NCI-H82 (cell line): ENCODE measurements at regions not wholly inside any gene's neighbourhood (a gene's known extent, or its start where the extent isn't known, plus 50 kb on each side); places are given as distances from the start of the nearest gene placed in this dataset.
"Not testable (repeated sequence)": the region's sequence is repeated elsewhere in the genome, so short reads cannot be mapped to it uniquely, and the experiment has no call there.

Experiments
- DNase-seq: peaks from one replicate; lab custom pipeline; 2025; lab: John Stamatoyannopoulos, UW

DNA sequence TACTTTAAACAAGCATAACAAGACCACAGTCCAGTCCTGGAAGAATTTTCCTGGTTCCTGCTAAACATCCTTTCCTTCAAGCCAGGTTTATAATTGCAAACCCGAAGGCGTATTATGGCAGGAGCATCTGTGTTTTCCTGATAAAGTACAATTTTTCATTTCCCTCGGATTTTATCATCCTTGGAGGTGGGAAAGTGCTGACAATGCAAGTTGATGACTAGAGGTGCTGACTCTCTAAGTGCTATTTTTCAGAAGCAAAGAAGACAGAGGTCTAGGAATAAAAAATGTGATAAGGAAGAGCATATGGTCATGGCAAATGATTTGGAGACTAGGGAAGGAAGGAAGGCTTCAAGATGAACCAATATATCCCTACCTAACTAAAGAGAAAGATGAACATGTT is 703.2 kb upstream of the LRRN3 start:
- no peak for DNase-seq

DNA sequence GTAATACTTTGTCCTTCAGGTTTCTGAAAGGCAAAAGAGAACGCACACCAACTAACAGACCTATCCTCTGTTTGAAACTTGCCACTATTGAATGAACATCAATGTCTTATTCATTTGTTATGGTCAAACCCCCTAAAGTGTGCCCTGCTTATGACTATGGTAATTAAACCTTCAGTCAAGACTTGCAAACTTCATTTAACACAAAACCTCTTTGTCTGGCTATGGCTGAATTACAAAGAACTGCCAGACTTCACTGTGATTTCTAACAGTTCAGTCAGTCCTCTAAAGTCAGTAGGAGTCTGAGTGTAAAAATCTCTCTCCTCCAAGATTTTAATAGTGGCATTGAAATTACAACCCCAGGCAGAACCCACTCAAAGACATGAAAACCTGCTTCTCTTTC is 702.5 kb upstream of the LRRN3 start:
- no peak for DNase-seq

DNA sequence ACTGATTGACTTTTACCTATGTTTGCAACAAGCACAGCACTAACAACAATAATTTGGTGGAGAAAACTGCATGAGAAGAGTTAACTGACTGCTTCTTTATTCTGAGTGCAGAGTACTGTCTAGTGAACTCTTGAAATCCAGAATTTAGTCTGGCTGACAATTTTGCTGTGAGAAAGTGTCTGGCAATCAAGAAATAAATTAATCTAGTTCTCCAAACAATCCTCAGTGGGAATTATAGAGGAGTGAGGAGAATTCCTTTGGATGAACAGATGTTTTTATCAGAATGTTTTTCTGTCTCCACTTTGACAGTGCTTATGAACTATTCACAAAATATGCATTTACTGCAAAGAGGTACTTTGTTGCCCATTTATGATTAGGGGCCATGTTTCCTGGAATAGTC is 694.9 kb upstream of the LRRN3 start:
- no peak for DNase-seq

DNA sequence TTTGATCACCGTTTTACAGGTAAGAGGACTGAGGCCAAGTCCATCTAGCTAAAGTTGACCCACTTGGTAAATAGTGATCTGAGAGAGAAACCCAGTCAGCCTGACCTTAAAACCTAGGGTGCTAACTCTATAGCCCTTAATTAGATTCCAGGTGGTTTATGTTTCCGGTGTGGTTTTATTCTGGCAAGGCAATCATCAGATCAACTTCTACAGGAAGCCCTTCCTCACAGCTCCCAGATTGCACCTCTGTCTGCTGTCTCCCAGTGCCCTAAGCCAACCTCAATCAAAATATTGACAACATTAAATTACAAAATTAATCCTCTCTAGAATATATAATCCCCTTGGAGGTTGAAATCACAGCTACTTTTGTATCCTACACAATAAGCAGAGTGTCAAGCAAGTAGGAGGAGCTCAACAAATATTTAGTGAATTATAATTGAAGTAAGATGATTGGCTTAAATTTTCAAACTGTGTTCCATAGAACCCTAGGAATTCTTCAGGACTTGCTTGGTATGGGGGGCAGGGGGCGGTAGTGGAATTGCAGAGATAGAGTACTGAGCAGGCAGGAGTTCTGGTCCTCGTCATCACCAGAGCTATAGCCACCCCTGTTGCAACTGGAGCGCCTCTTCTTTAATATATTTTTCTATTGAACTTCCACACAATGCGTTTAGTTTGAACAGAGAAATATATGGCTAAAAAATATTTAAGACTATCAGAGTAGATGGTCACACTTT is 692.8 kb upstream of the LRRN3 start:
- peak; percentile 70 for DNase-seq

DNA sequence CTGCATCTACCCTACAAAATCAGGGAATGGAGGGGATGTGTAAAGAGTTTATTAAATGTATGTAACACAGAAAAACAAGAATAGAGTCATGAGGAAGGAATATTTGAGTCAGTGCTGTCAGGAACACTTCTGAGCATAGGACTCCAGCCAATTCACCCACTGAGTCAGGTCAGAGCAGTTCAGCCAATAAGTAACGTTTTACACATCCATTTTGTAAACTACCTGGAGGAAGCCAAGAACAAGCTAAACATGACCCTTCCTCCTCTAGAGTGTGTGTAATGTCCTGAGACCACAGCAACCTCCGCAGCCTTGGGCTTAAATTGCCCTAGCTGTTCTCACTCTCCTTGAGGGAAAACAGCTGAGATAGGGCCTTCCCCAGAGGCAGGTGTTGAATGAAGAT is 691.5 kb upstream of the LRRN3 start:
- no peak for DNase-seq

DNA sequence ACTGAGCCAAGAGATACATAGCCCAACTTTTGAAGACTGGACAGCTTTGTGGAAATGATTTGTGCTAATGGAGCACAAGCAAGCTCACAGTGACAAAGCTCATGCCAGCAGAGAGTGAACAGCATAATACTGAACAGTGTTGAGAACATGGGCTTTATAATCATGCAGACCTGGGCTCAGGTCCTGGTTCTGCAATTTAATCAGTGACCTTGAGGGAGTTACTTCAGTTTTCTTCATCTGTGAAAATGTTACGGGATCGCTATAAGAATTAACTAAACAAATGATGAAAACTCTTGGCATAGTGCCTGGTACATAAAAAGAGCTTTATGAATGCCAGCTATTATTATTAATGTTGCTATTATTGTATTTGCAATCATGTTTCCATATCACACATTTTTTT is 690.5 kb upstream of the LRRN3 start:
- no peak for DNase-seq

DNA sequence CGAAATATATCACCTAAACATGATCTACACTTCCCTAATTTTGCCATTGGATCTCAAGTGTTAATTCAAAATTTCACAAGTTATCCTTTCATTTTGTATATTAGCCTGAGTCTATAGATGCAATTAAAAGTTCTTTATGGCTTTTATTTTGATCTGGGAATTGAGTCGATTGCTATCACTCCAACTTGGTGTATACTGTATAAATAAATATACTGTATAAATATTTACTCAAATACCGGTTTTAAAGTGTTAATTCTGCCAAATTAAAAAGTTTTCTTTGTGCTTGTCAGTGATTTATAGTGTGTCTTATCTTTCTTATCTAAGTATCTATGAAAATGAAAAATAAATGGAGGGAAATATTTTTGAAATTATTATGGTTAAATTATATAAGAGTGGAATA is 683.7 kb upstream of the LRRN3 start:
- DNase-seq = no peak

DNA sequence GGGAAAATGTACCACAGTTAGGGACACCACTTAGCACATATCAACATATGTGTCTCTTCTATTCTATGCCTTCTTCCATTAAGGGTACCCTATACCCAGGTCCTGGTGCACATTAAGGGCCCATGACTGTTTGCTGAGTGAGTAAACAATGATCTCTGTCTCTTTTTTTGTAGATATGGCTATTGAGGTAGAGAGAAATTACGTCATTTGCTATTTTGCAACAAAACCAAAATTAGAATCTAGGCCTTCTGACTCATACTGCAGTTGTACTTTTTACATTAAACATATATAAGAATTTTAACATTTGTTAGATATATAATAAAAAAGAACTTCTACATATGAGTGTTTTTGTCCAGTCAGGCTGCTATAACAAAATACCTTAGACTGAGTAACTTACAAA is 683.2 kb upstream of the LRRN3 start:
- DNase-seq = no peak

DNA sequence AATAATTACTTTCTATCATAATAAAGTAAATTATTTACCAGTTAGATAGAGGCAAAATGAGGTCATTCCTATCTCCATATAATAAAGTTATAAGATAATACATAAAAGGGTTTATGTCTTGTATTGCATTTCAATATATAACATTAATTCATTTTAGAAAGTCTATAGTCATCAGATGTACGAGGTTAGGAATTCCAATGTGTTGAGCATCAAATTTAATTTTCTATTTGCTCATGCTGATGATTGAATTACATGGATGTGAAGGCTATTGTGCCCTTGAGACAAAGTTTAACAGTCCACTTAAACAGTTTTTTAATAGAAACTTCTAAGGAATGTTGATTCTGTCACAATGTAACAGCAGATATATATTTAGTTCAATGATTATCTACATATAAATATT is 678.3 kb upstream of the LRRN3 start:
- DNase-seq = no peak

DNA sequence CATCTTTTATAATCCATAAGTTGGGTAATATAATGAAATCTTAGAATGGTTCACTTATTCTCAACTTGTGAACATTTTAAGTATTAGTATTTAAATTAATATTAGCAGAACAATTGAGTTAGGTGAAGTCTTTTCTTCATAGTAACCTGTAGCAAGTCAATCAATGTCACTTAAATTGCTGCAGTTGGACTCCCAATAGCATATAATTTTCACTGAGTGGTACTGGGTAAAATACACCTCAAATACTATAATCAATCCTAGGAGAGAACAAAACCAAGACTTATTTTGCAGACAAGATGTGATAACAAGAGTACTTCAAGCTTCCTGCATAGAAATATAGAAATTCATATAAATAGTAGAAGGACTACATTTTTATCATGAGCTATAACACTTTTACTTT is 677.9 kb upstream of the LRRN3 start:
- no peak for DNase-seq

DNA sequence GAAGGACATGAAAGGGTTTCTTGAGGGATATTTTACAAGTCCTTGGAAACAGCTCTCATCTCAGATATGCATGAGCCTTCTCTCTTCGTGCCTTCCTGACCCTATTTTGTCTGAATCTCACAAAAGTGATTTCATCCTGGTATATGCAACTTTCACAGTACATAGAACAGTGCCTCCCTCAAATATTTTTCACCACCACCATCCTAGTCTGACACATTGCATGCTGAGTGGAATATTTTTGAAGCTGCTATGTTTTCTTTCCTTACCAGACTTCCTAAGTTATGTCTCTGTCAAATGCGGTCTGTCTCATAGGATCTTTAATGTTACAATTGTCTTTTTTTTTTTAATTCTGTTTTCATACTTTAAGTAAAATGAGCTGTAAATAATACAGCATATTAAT is 673.3 kb upstream of the LRRN3 start:
- no peak for DNase-seq

DNA sequence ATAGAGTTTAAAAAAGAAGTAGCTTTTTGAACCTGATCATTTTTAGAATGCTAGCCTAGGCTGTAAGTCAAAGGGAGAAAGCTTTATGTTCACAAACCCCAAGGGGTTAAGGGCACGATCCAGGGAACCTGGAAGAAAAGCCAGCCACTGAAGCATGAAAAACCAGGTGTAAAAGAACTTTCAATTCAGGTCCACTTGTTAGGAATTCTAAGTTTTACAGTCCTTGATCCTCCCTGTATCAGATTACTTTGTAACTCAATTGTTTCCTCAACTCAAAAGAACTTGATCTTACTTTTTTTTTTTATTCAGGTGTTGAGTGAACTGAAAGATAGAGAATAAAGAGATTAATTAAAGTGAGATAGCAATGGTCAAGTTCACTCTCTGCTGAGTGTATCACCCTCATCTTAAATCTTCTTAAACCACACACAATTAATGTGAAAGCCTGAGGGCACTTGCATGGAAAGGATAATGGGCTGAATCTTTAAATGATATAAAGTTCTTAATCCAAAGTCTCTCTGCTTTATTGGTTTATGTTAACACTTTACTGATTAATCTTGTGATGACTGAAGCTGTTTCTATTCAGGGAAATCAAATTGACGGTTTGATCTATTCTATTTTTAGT is 672.2 kb upstream of the LRRN3 start:
- peak; percentile 93 for DNase-seq

DNA sequence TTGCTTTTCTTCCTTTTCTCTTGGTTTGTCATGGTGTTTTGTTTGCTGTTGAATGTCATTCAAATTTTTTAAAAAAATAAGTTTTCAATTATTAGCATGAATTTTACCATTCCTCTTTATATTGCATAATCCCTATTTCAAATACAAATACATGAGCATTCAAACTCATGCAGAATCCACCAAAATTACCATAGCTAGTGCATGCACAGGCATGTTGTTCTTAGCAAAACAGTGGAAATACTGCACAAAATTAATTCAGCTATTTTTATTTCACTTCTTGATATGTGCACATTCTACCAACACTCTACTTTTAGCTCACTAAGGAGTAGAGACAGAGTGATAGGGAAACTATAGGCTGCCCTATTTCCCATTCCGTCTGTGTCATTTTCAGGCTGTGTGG is 670.1 kb upstream of the LRRN3 start:
- DNase-seq = no peak

DNA sequence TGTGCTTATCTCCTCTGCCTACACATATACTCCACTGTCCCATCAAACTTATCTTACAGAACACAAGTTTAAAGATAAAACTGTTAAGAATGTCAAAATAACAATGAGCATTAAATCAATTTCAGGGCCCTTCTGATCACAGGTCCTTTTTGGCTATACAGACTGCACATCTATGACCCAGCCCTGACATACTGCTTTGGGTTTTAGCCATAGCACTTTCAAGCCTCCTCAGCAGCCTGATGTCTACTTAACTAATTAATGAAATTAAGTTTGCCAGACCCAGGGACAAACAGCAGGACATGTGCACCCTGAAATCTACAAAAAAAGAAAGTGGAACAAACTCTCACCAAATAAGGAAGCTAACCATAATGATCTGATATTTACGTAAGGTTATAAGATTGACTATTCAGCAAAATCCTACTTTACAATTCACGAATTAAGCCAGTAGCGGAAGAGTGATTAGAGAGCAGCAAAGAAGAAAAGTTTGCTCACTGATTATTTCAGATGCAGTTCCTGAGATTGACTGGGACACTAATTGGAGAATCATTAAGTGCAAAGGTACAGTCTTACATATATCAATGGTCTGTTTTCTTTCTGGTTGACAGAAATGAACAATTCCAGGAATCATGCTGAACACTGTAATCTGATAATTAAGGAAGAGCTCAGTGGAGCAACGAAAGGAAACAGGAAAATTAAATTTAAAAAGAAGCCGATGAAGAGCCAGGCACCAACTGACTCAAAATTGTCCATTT is 669.3 kb upstream of the LRRN3 start:
- DNase-seq = peak; percentile 64

DNA sequence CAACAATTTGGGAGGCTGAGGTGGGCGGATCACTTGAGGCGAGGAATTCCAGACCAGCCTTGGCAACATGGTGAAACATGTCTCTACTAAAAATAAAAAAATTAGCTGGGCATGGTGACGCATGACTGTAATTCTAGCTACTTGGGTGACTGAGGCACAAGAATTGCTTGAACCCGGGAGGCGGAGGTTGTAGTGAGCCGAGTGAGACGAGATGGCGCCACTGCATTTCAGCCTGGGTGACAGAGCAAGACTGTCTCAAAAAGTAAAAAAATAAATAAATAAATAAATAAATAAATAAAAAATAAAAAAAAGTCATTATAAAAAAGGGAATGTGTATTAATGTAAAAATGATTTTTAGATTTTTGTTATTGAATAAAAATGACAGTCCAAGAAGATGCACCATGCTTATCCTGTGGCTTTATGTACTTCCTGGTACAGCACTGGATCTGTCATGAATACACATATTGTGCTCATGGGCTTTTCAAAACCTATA is 658.8 kb upstream of the LRRN3 start:
- DNase-seq = no peak

DNA sequence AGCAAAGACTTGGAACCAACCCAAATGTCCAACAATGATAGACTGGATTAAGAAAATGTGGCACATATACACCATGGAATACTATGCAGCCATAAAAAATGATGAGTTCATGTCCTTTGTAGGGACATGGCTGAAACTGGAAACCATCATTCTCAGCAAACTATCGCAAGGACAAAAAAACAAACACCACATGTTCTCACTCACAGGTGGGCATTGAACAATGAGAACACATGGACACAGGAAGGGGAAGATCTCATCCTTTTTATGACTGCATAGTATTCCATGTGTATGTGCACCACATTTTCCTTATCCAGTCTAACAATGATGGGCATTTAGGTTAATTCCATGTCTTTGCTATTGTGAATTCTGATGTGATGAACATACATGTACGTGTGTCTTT is 652.0 kb upstream of the LRRN3 start:
- not testable (repeated sequence) for DNase-seq

DNA sequence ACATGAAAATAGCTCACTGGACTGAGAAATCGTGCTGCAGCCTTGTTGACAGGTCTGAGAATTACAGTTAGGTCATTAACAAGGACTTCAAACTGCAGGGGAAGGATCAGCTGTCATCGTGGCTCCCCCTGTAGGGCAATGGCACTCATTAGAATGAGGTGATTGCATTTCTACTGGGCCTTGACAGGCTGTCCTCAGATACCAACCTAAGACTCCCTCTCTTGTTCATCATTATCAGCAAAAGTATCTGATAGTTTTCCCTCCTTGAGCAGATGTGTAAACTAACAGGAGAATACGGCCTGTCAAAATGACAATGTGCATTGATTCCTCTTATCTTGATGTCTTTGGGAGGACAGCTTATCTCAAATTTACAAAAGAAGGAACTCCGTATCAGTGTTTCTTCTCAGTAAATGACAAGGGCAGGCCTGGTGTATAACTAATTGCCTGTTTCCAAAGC is 648.5 kb upstream of the LRRN3 start:
- DNase-seq = peak; percentile 84

DNA sequence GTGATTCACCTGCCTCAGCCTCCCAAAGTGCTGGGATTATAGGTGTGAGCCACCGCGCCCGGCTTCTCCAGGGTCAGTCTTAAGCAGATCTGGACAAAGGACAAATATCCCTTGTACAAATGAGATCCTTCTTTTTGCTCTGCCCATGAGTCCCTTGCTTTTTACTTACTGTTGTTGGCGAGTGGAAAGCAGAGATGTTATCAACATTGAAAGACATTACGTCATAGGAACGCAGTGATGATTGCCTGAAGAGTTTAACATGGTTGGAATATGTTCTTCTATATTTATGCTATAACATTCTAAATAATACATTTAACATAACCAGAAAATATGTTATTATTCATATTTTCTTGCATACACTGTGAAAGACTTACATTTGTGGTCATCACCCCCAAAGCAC is 644.3 kb upstream of the LRRN3 start:
- no peak for DNase-seq

DNA sequence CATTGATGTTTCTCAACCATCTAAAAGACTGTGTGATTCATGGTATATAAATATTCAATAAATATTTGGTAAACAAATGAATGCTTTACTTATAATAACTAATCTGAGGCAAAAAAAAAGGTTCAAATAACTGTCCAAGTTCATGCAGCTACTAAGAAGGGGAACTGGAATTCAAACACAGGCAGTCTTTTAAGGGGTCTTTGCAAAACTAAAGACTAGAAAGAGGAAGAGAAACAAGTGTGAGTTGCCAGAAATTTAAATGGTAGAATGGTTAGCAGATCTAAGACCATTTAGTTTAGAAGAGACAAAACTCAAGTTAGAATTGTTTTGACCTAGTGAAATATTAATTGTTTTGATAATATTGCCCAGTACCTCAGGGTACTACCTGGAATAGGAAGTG is 642.0 kb upstream of the LRRN3 start:
- no peak for DNase-seq

DNA sequence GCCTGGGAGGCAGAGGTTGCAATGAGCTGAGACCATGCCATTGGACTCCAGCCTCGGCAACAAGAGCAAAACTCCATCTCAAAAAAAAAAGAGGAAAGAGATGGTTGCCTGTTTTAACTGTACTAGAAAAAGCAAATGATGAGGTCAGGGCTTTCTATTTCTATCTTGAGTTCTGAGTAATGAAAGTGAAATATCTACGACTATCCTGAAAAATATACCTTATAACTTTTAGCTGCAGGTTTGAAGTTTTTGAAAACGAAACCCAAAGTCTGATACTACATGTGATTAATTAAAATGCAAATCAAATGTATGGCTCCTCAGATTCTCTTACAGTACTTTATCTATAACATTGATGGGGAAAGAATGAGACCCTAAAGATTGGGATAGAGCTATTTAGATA is 636.2 kb upstream of the LRRN3 start:
- no peak for DNase-seq

DNA sequence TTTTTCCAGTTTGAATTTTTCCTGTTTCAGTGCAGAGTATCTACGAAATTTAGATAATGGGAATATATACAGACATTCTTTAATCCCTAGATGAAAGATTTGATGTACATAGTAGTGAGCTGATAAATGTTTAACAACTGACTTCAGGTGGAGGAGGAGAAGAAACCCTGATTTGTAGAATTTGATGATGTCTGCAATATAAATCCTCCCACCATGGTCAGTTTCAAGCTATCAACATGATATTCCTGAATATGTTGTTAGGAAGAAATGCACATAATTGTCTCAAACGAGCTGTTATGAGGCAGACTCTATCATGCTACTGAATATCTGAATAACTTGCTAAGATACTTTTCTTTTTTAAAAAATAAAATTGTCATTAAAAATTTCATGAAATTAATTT is 629.3 kb upstream of the LRRN3 start:
- no peak for DNase-seq

DNA sequence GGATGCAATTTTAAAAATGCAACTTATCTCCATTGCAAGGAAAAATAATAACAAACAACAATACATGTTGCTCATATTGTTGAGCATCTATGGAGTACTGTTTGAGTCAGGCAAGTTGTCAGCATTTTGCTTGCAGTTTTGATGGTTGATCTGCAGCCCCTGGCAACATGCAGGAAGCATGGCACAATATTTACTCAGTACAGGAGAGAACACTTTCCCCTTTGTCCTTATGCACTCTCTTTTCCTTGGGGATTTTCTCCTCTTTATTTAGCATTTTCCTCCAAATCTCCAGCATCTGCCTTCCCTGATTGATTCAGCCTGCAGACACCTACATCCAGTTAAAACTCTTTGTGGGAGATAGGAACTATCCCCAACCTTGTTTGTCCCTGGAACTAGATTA is 620.5 kb upstream of the LRRN3 start:
- no peak for DNase-seq

DNA sequence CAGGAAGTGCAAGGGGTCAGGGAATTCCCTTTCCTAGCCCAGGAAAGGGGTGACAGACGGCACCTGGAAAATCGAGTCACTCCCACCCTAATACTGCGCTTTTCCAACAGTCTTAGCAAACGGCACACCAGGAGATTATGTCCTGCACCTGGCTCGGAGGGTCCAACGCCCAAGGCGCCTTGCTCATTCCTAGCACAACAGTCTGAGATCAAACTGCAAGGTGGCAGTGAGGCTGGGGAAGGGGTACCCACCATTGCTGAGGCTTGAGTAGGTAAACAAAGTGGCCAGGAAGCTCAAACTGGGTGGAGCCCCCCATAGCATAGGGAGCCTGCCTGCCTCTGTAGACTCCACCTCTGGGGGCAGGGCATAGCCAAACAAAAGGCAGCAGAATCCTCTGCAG is 618.5 kb upstream of the LRRN3 start:
- DNase-seq = not testable (repeated sequence)
